Effector memory CD8-positive, alpha-beta T cell (primary cell): ENCODE measurements at regions not wholly inside any gene's neighbourhood (a gene's known extent, or its start where the extent isn't known, plus 50 kb on each side); places are given as distances from the start of the nearest gene placed in this dataset.

Experiments used
- ATAC-seq: fragments of 150-1000 bp; cut with Tn5 transposase; replicated peaks from 2 replicates; pipeline ENCODE4 v1.10.0; 2021; ENCODE audit warnings: mild to moderate bottlenecking, moderate library complexity
- DNase-seq, 3 experiments: peaks; one replicate each; pipeline ENCODE4 v3.0.0; 2021
- H3K27ac Mint-ChIP-seq, 2 donors: one replicate each; pipeline ENCODE4 v1.8.0; 2022; ENCODE audit warnings: mild to moderate bottlenecking in 2 of 2, mixed read lengths in 2 of 2, moderate library complexity in 2 of 2
- H3K27me3 Mint-ChIP-seq, 2 donors: one replicate each; pipeline ENCODE4 v1.8.0; 2022; ENCODE audit warnings: mixed read lengths in 2 of 2
- H3K36me3 Mint-ChIP-seq: one replicate; pipeline ENCODE4 v1.8.0; 2022; ENCODE audit warnings: mild to moderate bottlenecking, moderate library complexity, mixed read lengths; ENCODE audit not compliant: insufficient read depth
- H3K4me1 Mint-ChIP-seq, 2 donors: one replicate each; pipeline ENCODE4 v1.8.0; 2022; ENCODE audit warnings: low read depth in 2 of 2, mixed read lengths in 2 of 2
- H3K4me3 Mint-ChIP-seq, 2 donors: one replicate each; pipeline ENCODE4 v1.8.0; 2022; ENCODE audit warnings: mild to moderate bottlenecking in 2 of 2, mixed read lengths in 2 of 2, moderate library complexity in 2 of 2
- H3K9me3 Mint-ChIP-seq, 2 donors: one replicate each; pipeline ENCODE4 v1.8.0; 2022; ENCODE audit warnings: mixed read lengths in 2 of 2

GRCh38 chr5:113652161-113652560, 138.7 kb downstream of the YTHDC2 start:
- no peak for DNase-seq
- no peak overlapping the region for H3K27ac Mint-ChIP-seq
- no peaks in the 10 kb centered on the region for H3K36me3 Mint-ChIP-seq
- H3K9me3 Mint-ChIP-seq: no peaks in the 10 kb centered on the region
- no peak overlapping the region for H3K4me3 Mint-ChIP-seq
- ATAC-seq: no peak
- H3K4me1 Mint-ChIP-seq: no peaks in the 10 kb centered on the region
- H3K27me3 Mint-ChIP-seq: peaks cover 39 to 40% of the 10 kb centered on the region in 2 donors

- DNase-seq: no peak
- H3K27ac Mint-ChIP-seq: no peak overlapping the region
- no peaks in the 10 kb centered on the region for H3K9me3 Mint-ChIP-seq
- no peak for ATAC-seq
- H3K36me3 Mint-ChIP-seq: no peaks in the 10 kb centered on the region
- H3K4me1 Mint-ChIP-seq: no peaks in the 10 kb centered on the region
- peaks cover 15 to 16% of the 10 kb centered on the region in 2 donors for H3K27me3 Mint-ChIP-seq
- H3K4me3 Mint-ChIP-seq: no peak overlapping the region
Observed at GRCh38 chr5:113654828-113655227, 141.3 kb downstream of the YTHDC2 start.

GRCh38 chr5:113660206-113660605, 146.7 kb downstream of the YTHDC2 start:
- no peak overlapping the region for H3K27ac Mint-ChIP-seq
- no peak for ATAC-seq
- DNase-seq: no peak
- H3K4me3 Mint-ChIP-seq: no peak overlapping the region
- H3K36me3 Mint-ChIP-seq: no peaks in the 10 kb centered on the region
- no peaks in the 10 kb centered on the region for H3K4me1 Mint-ChIP-seq
- no peaks in the 10 kb centered on the region for H3K9me3 Mint-ChIP-seq
- H3K27me3 Mint-ChIP-seq: peaks cover 37 to 54% of the 10 kb centered on the region in 2 donors

GRCh38 chr5:113660706-113661250, 147.3 kb downstream of the YTHDC2 start:
- Mint-ChIP-seq H3K4me3 (no peak overlapping the region), H3K27me3 (peaks cover 43 to 59% of the 10 kb centered on the region in 2 donors), H3K9me3 (no peaks in the 10 kb centered on the region), H3K4me1 (no peaks in the 10 kb centered on the region), H3K36me3 (no peaks in the 10 kb centered on the region), H3K27ac (no peak overlapping the region)
- no peak for ATAC-seq
- DNase-seq: no peak

GRCh38 chr5:113663879-113664541, 150.5 kb downstream of the YTHDC2 start:
- H3K4me3 Mint-ChIP-seq: no peak overlapping the region
- DNase-seq (peak in 1 of 3 experiments; percentile 4), ATAC-seq (no peak)
- peaks cover 53 to 62% of the 10 kb centered on the region in 2 donors for H3K27me3 Mint-ChIP-seq
- no peaks in the 10 kb centered on the region for H3K9me3 Mint-ChIP-seq
- H3K4me1 Mint-ChIP-seq: no peaks in the 10 kb centered on the region
- no peak overlapping the region for H3K27ac Mint-ChIP-seq
- no peaks in the 10 kb centered on the region for H3K36me3 Mint-ChIP-seq

- H3K36me3 Mint-ChIP-seq: no peaks in the 10 kb centered on the region
Observed at GRCh38 chr5:113673041-113673440, 159.5 kb downstream of the YTHDC2 start.

GRCh38 chr5:113675166-113675565, 161.7 kb downstream of the YTHDC2 start:
- ATAC-seq (no peak), DNase-seq (no peak)
- Mint-ChIP-seq H3K9me3 (no peaks in the 10 kb centered on the region), H3K27ac (no peak overlapping the region), H3K36me3 (no peaks in the 10 kb centered on the region), H3K27me3 (peaks cover 0 to 14% of the 10 kb centered on the region in 2 donors), H3K4me3 (no peak overlapping the region), H3K4me1 (no peaks in the 10 kb centered on the region)

More at GRCh38 chr5:113673041-113673440, 159.5 kb downstream of the YTHDC2 start:
- ATAC-seq: no peak
- no peak overlapping the region for H3K27ac Mint-ChIP-seq
- no peaks in the 10 kb centered on the region for H3K4me1 Mint-ChIP-seq
- peaks cover 0 to 14% of the 10 kb centered on the region in 2 donors for H3K27me3 Mint-ChIP-seq
- H3K4me3 Mint-ChIP-seq: no peak overlapping the region
- DNase-seq: no peak
- H3K9me3 Mint-ChIP-seq: no peaks in the 10 kb centered on the region

- no peaks in the 10 kb centered on the region for H3K4me1 Mint-ChIP-seq
- DNase-seq (no peak), ATAC-seq (no peak)
- no peak overlapping the region for H3K4me3 Mint-ChIP-seq
- no peaks in the 10 kb centered on the region for H3K9me3 Mint-ChIP-seq
- H3K27ac Mint-ChIP-seq: no peak overlapping the region
- H3K36me3 Mint-ChIP-seq: no peaks in the 10 kb centered on the region
- H3K27me3 Mint-ChIP-seq: peaks cover 0 to 9% of the 10 kb centered on the region in 2 donors
Observed at GRCh38 chr5:113678202-113678601, 164.7 kb downstream of the YTHDC2 start.

- no peak overlapping the region for H3K27ac Mint-ChIP-seq
- DNase-seq (peak in 2 of 3 experiments; percentile 2 to 3), ATAC-seq (no peak)
- H3K4me3 Mint-ChIP-seq: no peak overlapping the region
- no peaks in the 10 kb centered on the region for H3K4me1 Mint-ChIP-seq
- peaks cover 0 to 2% of the 10 kb centered on the region in 2 donors for H3K27me3 Mint-ChIP-seq
- no peaks in the 10 kb centered on the region for H3K36me3 Mint-ChIP-seq
- H3K9me3 Mint-ChIP-seq: no peaks in the 10 kb centered on the region
Observed at GRCh38 chr5:113678924-113679575, 165.6 kb downstream of the YTHDC2 start.

- no peaks in the 10 kb centered on the region for H3K27me3 Mint-ChIP-seq
- H3K9me3 Mint-ChIP-seq: no peaks in the 10 kb centered on the region
- H3K4me1 Mint-ChIP-seq: no peaks in the 10 kb centered on the region
- ATAC-seq: no peak
- H3K36me3 Mint-ChIP-seq: no peaks in the 10 kb centered on the region
- no peak for DNase-seq
- no peak overlapping the region for H3K4me3 Mint-ChIP-seq
- H3K27ac Mint-ChIP-seq: no peak overlapping the region
Observed at GRCh38 chr5:113680534-113680933, 167.0 kb downstream of the YTHDC2 start.

GRCh38 chr5:113682497-113683136, 169.1 kb downstream of the YTHDC2 start:
- peaks cover 9 to 11% of the 10 kb centered on the region in 2 donors for H3K27me3 Mint-ChIP-seq
- no peak for DNase-seq
- no peak overlapping the region for H3K27ac Mint-ChIP-seq
- no peak for ATAC-seq
- no peak overlapping the region for H3K4me3 Mint-ChIP-seq
- no peaks in the 10 kb centered on the region for H3K4me1 Mint-ChIP-seq
- no peaks in the 10 kb centered on the region for H3K9me3 Mint-ChIP-seq
- H3K36me3 Mint-ChIP-seq: no peaks in the 10 kb centered on the region

- H3K4me3 Mint-ChIP-seq: no peak overlapping the region
- DNase-seq (no peak), ATAC-seq (no peak)
- H3K4me1 Mint-ChIP-seq: no peaks in the 10 kb centered on the region
- H3K27me3 Mint-ChIP-seq: peaks cover 9 to 11% of the 10 kb centered on the region in 2 donors
- no peak overlapping the region for H3K27ac Mint-ChIP-seq
- no peaks in the 10 kb centered on the region for H3K9me3 Mint-ChIP-seq
- H3K36me3 Mint-ChIP-seq: no peaks in the 10 kb centered on the region
Observed at GRCh38 chr5:113683211-113683610, 169.7 kb downstream of the YTHDC2 start.

GRCh38 chr5:113686599-113686998, 173.1 kb downstream of the YTHDC2 start:
- H3K27ac Mint-ChIP-seq: no peak overlapping the region
- ATAC-seq: no peak
- no peaks in the 10 kb centered on the region for H3K4me1 Mint-ChIP-seq
- no peaks in the 10 kb centered on the region for H3K36me3 Mint-ChIP-seq
- no peak overlapping the region for H3K4me3 Mint-ChIP-seq
- DNase-seq: no peak
- H3K9me3 Mint-ChIP-seq: no peaks in the 10 kb centered on the region
- peaks cover 24 to 41% of the 10 kb centered on the region in 2 donors for H3K27me3 Mint-ChIP-seq
